ENCODE measurements at regions not wholly inside any gene's neighbourhood (a gene's known extent, or its start where the extent isn't known, plus 50 kb on each side); places are given as distances from the start of the nearest gene placed in this dataset.

GRCh38 chr3:152593242-152593641 lies 241.7 kb upstream of the P2RY1 start:
- no peaks in the 10 kb centered on the region for H3K79me2 ChIP-seq (ENCODE audit: insufficient read depth, low read length)
- no peak overlapping the region for H2BK120ac ChIP-seq (ENCODE audit: low read depth, low read length, poor library complexity, severe bottlenecking)
- H3K18ac ChIP-seq (ENCODE audit: insufficient read length, low read depth, low read length) = no peak overlapping the region
- H3K14ac ChIP-seq (ENCODE audit: insufficient read depth, low read length) = no peak overlapping the region
- H3K23ac ChIP-seq (ENCODE audit: insufficient read length, low read depth, low read length) = no peak overlapping the region
- H4K5ac ChIP-seq (ENCODE audit: insufficient read length, low read depth, low read length) = no peak overlapping the region
- no peaks in the 10 kb centered on the region for H3K79me1 ChIP-seq (ENCODE audit: insufficient read depth, low read depth, low read length, poor library complexity, severe bottlenecking)
- no peak overlapping the region for H2AK5ac ChIP-seq (ENCODE audit: insufficient read length, low read length)
- no peak overlapping the region for H3K27ac Mint-ChIP-seq
- H2BK12ac ChIP-seq (ENCODE audit: insufficient read length, low read depth, low read length) = no peak overlapping the region
- H3K23me2 ChIP-seq (ENCODE audit: insufficient read length, low read depth, low read length, poor library complexity, severe bottlenecking) = no peaks in the 10 kb centered on the region
- DNase-seq = no peak
- H2BK15ac ChIP-seq (ENCODE audit: low read depth, low read length) = no peak overlapping the region
- H3K9me3 ChIP-seq (ENCODE audit: control insufficient read depth, low read depth, low read length) = no peaks in the 10 kb centered on the region
- H3K4me1 Mint-ChIP-seq = peaks cover 18 to 21% of the 10 kb centered on the region in 2 experiments
- H3K27ac ChIP-seq (ENCODE audit: insufficient read length, low read depth, low read length) = no peak overlapping the region
- no peaks in the 10 kb centered on the region for H4K20me1 ChIP-seq (ENCODE audit: control insufficient read depth, insufficient read depth, insufficient read length)
- no peak overlapping the region for H2BK5ac ChIP-seq (ENCODE audit: insufficient read length, low read length)
- H4K8ac ChIP-seq (replicated peaks; ENCODE audit: insufficient read length, low read depth, low read length) = no peak overlapping the region
- H3K9ac ChIP-seq (ENCODE audit: extremely low read depth, insufficient read length, low read length) = no peak overlapping the region
- peaks cover 10 to 12% of the 10 kb centered on the region in 2 experiments for H3K9me3 Mint-ChIP-seq
- peaks cover 0 to 13% (median 12%) of the 10 kb centered on the region in 3 experiments; a peak in 6 of 7 replicates for H3K36me3 Mint-ChIP-seq (ENCODE audit: insufficient read depth in 1 of 3, low read depth in 3 of 3)
- H2AFZ ChIP-seq (ENCODE audit: low read length) = no peak overlapping the region
- no peak overlapping the region for H3K56ac ChIP-seq (ENCODE audit: insufficient read length, low read depth, low read length)
- no peak overlapping the region for H3T11ph ChIP-seq (ENCODE audit: low read length)
- peaks cover 2% of the 10 kb centered on the region; the same call in 1 of the 2 replicates for H3K4me1 ChIP-seq (ENCODE audit: insufficient read depth, low read length)
- H3K27me3 ChIP-seq (ENCODE audit: insufficient read depth, low read length) = no peaks in the 10 kb centered on the region
- no peak overlapping the region for H3K4me2 ChIP-seq (ENCODE audit: insufficient read depth, insufficient read length, low read length)
- no peaks in the 10 kb centered on the region for H3K27me3 Mint-ChIP-seq (ENCODE audit: low read depth)
- no peak overlapping the region for H3K4ac ChIP-seq (ENCODE audit: low read depth, low read length)
- no peak overlapping the region for H4K91ac ChIP-seq (ENCODE audit: insufficient read length, low read depth, low read length)
- H3K4me3 Mint-ChIP-seq = no peak overlapping the region
- H2BK20ac ChIP-seq (ENCODE audit: low read depth, low read length, poor library complexity, severe bottlenecking) = no peak overlapping the region
- no peak for TF ChIP-seq CTCF (conservative IDR thresholded peaks at IDR 0.05)

Data from H9 (cell line).